LHCN-M2 (cell line): ENCODE measurements at regions not wholly inside any gene's neighbourhood (a gene's known extent, or its start where the extent isn't known, plus 50 kb on each side); places are given as distances from the start of the nearest gene placed in this dataset.

ENCODE experiments used
- DNase-seq: peaks from one replicate; pipeline ENCODE4 v3.0.0-alpha.2; 2012; ENCODE audit warnings: low read depth

GRCh38 chr5:120402606-120403005, 61.5 kb upstream of the PRR16 start:
- DNase-seq: no peak

- peak; percentile 90 for DNase-seq
Measured at GRCh38 chr5:120405286-120405864, 58.7 kb upstream of the PRR16 start.

GRCh38 chr5:120405923-120406322, 58.2 kb upstream of the PRR16 start:
- peak; percentile 86 for DNase-seq

- peak; percentile 85 for DNase-seq
Measured at GRCh38 chr5:120413686-120414085, 50.4 kb upstream of the PRR16 start.
